DOHH2 (cell line): ENCODE measurements at regions not wholly inside any gene's neighbourhood (a gene's known extent, or its start where the extent isn't known, plus 50 kb on each side); places are given as distances from the start of the nearest gene placed in this dataset.

Experiments used
- H3F3A ChIP-seq: fragments of 200-600 bp; sonication (generic), shearing (Covaris generic); 2 replicates; pipeline ENCODE4 v1.6.0; 2016; ENCODE audit warnings: antibody characterized with exemption, mild to moderate bottlenecking; ENCODE audit not compliant: control insufficient read depth, insufficient read depth
- H3K27ac ChIP-seq: fragments of 200-600 bp; sonication (generic); 2 replicates; pipeline ENCODE4 v1.5.1; 2014; ENCODE audit warnings: low read depth, mild to moderate bottlenecking, low read length, moderate library complexity
- H3K27me3 ChIP-seq: fragments of 200-600 bp; sonication (generic); 2 replicates; pipeline ENCODE4 v1.6.1; 2014; ENCODE audit warnings: mild to moderate bottlenecking, low read length, mixed read lengths; ENCODE audit not compliant: control insufficient read depth
- H3K36me3 ChIP-seq: fragments of 200-600 bp; sonication (generic); 2 replicates; pipeline ENCODE4 v1.6.1; 2014; ENCODE audit warnings: mild to moderate bottlenecking, low read length, moderate library complexity, mixed read lengths; ENCODE audit not compliant: control insufficient read depth
- H3K4me1 ChIP-seq: fragments of 200-600 bp; sonication (generic); 2 replicates; pipeline ENCODE4 v1.6.1; 2014; ENCODE audit warnings: mild to moderate bottlenecking, low read length, mixed read lengths; ENCODE audit not compliant: control insufficient read depth
- H3K4me2 ChIP-seq: fragments of 200-600 bp; sonication (generic); 2 replicates; pipeline ENCODE4 v1.6.0; 2014; ENCODE audit warnings: mild to moderate bottlenecking, low read length, moderate library complexity
- H3K4me3 ChIP-seq: fragments of 200-600 bp; sonication (generic); 2 replicates; pipeline ENCODE4 v1.5.1; 2014; ENCODE audit warnings: mild to moderate bottlenecking, low read length, mixed read lengths
- H3K79me2 ChIP-seq: fragments of 200-600 bp; sonication (generic); 2 replicates; pipeline ENCODE4 v1.6.1; 2014; ENCODE audit warnings: mild to moderate bottlenecking, low read length, mixed read lengths; ENCODE audit not compliant: control insufficient read depth
- H3K9me2 ChIP-seq: fragments of 200-600 bp; sonication (generic); replicated peaks from 2 replicates; pipeline ENCODE4 v1.6.1; 2014; ENCODE audit warnings: mild to moderate bottlenecking, low read length, mixed read lengths; ENCODE audit not compliant: control insufficient read depth
- H3K9me3 ChIP-seq: fragments of 200-600 bp; sonication (generic); 2 replicates; pipeline ENCODE4 v1.6.1; 2014; ENCODE audit warnings: antibody characterized with exemption, low read length, mixed read lengths; ENCODE audit not compliant: control insufficient read depth, insufficient read depth
- H4K20me1 ChIP-seq: fragments of 200-600 bp; sonication (generic); 2 replicates; pipeline ENCODE4 v1.6.0; 2014; ENCODE audit warnings: low read depth, mild to moderate bottlenecking, antibody characterized with exemption, low read length, moderate library complexity; ENCODE audit not compliant: control insufficient read depth, insufficient read depth
- CTCF ChIP-seq: fragments of 200-600 bp; sonication (generic); IDR thresholded peaks from one replicate; pipeline ENCODE4 v1.5.1; 2014; ENCODE audit warnings: antibody characterized with exemption, mild to moderate bottlenecking, low read depth, low read length; ENCODE audit not compliant: poor library complexity, severe bottlenecking
- EZH2phosphoT487 ChIP-seq: fragments of 200-600 bp; sonication (generic); IDR thresholded peaks from 2 replicates; pipeline ENCODE4 v1.6.1; 2017; ENCODE audit warnings: borderline replicate concordance, mild to moderate bottlenecking, antibody characterized with exemption, low read length, moderate library complexity, mixed read lengths

GRCh38 chr12:43154498-43155045 lies 397.4 kb downstream of the ADAMTS20 start:
- Histone ChIP-seq H3K4me3 (no peak overlapping the region), H3K4me2 (no peak overlapping the region), H3K27ac (no peak overlapping the region), H3K27me3 (0 out of 2 replicates have a peak, but pooled peaks cover 3% of the 10 kb centered on the region), H3K9me2 (no peaks in the 10 kb centered on the region), H3K36me3 (no peaks in the 10 kb centered on the region), H3F3A (no peaks in the 10 kb centered on the region), H3K9me3 (no peaks in the 10 kb centered on the region), H4K20me1 (no peaks in the 10 kb centered on the region), H3K79me2 (no peaks in the 10 kb centered on the region), H3K4me1 (no peaks in the 10 kb centered on the region)
- no peak for TF ChIP-seq EZH2phosphoT487
- TF ChIP-seq CTCF = no peak

- H3F3A ChIP-seq = no peaks in the 10 kb centered on the region
- H3K79me2 ChIP-seq = no peaks in the 10 kb centered on the region
- no peak overlapping the region for H3K4me2 ChIP-seq
- no peaks in the 10 kb centered on the region for H3K4me1 ChIP-seq
- TF ChIP-seq CTCF = no peak
- TF ChIP-seq EZH2phosphoT487 = no peak
- H3K36me3 ChIP-seq = no peaks in the 10 kb centered on the region
- no peak overlapping the region for H3K27ac ChIP-seq
- H4K20me1 ChIP-seq = no peaks in the 10 kb centered on the region
- no peak overlapping the region for H3K4me3 ChIP-seq
- H3K9me3 ChIP-seq = no peaks in the 10 kb centered on the region
- H3K9me2 ChIP-seq = no peaks in the 10 kb centered on the region
- H3K27me3 ChIP-seq = 0 out of 2 replicates have a peak, but pooled peaks cover 3% of the 10 kb centered on the region
Measured at GRCh38 chr12:43151441-43151981, 400.5 kb downstream of the ADAMTS20 start.

- TF ChIP-seq CTCF (no peak), EZH2phosphoT487 (no peak)
- Histone ChIP-seq H3K4me2 (no peak overlapping the region), H3K27me3 (no peaks in the 10 kb centered on the region), H3K4me1 (no peaks in the 10 kb centered on the region), H3K4me3 (no peak overlapping the region), H3K9me2 (no peaks in the 10 kb centered on the region), H3K9me3 (no peaks in the 10 kb centered on the region), H3F3A (no peaks in the 10 kb centered on the region), H3K36me3 (no peaks in the 10 kb centered on the region), H3K27ac (no peak overlapping the region), H3K79me2 (no peaks in the 10 kb centered on the region), H4K20me1 (no peaks in the 10 kb centered on the region)
Measured at GRCh38 chr12:43148691-43149090, 403.3 kb downstream of the ADAMTS20 start.
